GM19455 (cell line): ENCODE measurements at regions not wholly inside any gene's neighbourhood (a gene's known extent, or its start where the extent isn't known, plus 50 kb on each side); places are given as distances from the start of the nearest gene placed in this dataset.

Experiments used
- ATAC-seq: cut with Tn5 transposase; IDR thresholded peaks from one replicate; pipeline ENCODE4 v1.9.1; 2021; ENCODE audit not compliant: unreplicated experiment

- no peak for ATAC-seq
These were observed 127.3 kb downstream of the DDX1 start for GRCh38 chr2:15718944-15719323.

- no peak for ATAC-seq
These were observed 128.1 kb downstream of the DDX1 start for GRCh38 chr2:15719566-15720313.

- no peak for ATAC-seq
These were observed 129.1 kb downstream of the DDX1 start for GRCh38 chr2:15720561-15721307.

GRCh38 chr2:15721411-15722067 lies 129.9 kb downstream of the DDX1 start:
- no peak for ATAC-seq

GRCh38 chr2:15722980-15723379 lies 131.3 kb downstream of the DDX1 start:
- ATAC-seq: no peak

GRCh38 chr2:15724235-15724634 lies 132.6 kb downstream of the DDX1 start:
- no peak for ATAC-seq

- no peak for ATAC-seq
These were observed 133.6 kb downstream of the DDX1 start for GRCh38 chr2:15725101-15725781.

- ATAC-seq: no peak
These were observed 134.1 kb downstream of the DDX1 start for GRCh38 chr2:15725782-15726112.

- ATAC-seq: no peak
These were observed 134.8 kb downstream of the DDX1 start for GRCh38 chr2:15726321-15727057.

GRCh38 chr2:15727396-15728244 lies 136.0 kb downstream of the DDX1 start:
- ATAC-seq: no peak

- ATAC-seq: no peak
These were observed 136.7 kb downstream of the DDX1 start for GRCh38 chr2:15728245-15728938.

GRCh38 chr2:15729001-15729400 lies 137.3 kb downstream of the DDX1 start:
- no peak for ATAC-seq

- ATAC-seq: no peak
These were observed 138.3 kb downstream of the DDX1 start for GRCh38 chr2:15729709-15730544.

- ATAC-seq: no peak
These were observed 139.0 kb downstream of the DDX1 start for GRCh38 chr2:15730545-15731212.

GRCh38 chr2:15731213-15731888 lies 139.7 kb downstream of the DDX1 start:
- no peak for ATAC-seq

GRCh38 chr2:15731889-15732271 lies 140.2 kb downstream of the DDX1 start:
- ATAC-seq: no peak

GRCh38 chr2:15732341-15733077 lies 140.8 kb downstream of the DDX1 start:
- peak; percentile 95 for ATAC-seq
